Transverse colon (tissue), 3 donors: ENCODE measurements at regions not wholly inside any gene's neighbourhood (a gene's known extent, or its start where the extent isn't known, plus 50 kb on each side); places are given as distances from the start of the nearest gene placed in this dataset.

ENCODE experiments used
- EP300 ChIP-seq: sonication (generic); formaldehyde crosslinking; IDR thresholded peaks from one replicate; pipeline ENCODE4 v1.6.1; 2017; ENCODE audit warnings: antibody characterized with exemption, low read depth
- POLR2A ChIP-seq: fragments of 450-650 bp; IDR thresholded peaks from one replicate; pipeline ENCODE4 v1.6.1; 2016; ENCODE audit warnings: antibody characterized with exemption, mild to moderate bottlenecking, moderate library complexity
- TF ChIP-seq, protein P1 (sequence below), 5 experiments: fragments of 200-600 bp in 3 of 5; fragments of 450-650 bp in 2 of 5; sonication (generic) in 3 of 5; IDR thresholded peaks; 1 replicate in 2 of 5; 2 replicates in 3 of 5; pipeline ENCODE4 v1.5.1; 2016 to 2017; ENCODE audit warnings: antibody characterized with exemption in 5 of 5, inconsistent platforms in 3 of 5, mild to moderate bottlenecking in 2 of 5, moderate library complexity in 1 of 5

- TF ChIP-seq, protein P1, sequence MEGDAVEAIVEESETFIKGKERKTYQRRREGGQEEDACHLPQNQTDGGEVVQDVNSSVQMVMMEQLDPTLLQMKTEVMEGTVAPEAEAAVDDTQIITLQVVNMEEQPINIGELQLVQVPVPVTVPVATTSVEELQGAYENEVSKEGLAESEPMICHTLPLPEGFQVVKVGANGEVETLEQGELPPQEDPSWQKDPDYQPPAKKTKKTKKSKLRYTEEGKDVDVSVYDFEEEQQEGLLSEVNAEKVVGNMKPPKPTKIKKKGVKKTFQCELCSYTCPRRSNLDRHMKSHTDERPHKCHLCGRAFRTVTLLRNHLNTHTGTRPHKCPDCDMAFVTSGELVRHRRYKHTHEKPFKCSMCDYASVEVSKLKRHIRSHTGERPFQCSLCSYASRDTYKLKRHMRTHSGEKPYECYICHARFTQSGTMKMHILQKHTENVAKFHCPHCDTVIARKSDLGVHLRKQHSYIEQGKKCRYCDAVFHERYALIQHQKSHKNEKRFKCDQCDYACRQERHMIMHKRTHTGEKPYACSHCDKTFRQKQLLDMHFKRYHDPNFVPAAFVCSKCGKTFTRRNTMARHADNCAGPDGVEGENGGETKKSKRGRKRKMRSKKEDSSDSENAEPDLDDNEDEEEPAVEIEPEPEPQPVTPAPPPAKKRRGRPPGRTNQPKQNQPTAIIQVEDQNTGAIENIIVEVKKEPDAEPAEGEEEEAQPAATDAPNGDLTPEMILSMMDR (IDR thresholded peaks at IDR 0.05): no peak
- TF ChIP-seq POLR2A: no peak
- TF ChIP-seq EP300: no peak
These were observed 411.0 kb upstream of the ZMIZ1 start for GRCh38 chr10:78657862-78658165.
